Umbilical cord (tissue), 1 donor: ENCODE measurements at regions not wholly inside any gene's neighbourhood (a gene's known extent, or its start where the extent isn't known, plus 50 kb on each side); places are given as distances from the start of the nearest gene placed in this dataset.
A peak's percentile ranks its signal among the peaks of the same experiment; 100 is the strongest.
"Not testable (repeated sequence)": the region's sequence is repeated elsewhere in the genome, so short reads cannot be mapped to it uniquely, and the experiment has no call there.

ENCODE experiments used
- DNase-seq: peaks from one replicate; pipeline ENCODE4 v3.0.0-alpha.2; 2015; ENCODE audit warnings: low spot score

- DNase-seq = no peak
Observed at GRCh38 chr7:131961054-131961680, 404.7 kb upstream of the PODXL start.

GRCh38 chr7:131959106-131959812, 402.8 kb upstream of the PODXL start:
- DNase-seq = peak; percentile 20

DNA sequence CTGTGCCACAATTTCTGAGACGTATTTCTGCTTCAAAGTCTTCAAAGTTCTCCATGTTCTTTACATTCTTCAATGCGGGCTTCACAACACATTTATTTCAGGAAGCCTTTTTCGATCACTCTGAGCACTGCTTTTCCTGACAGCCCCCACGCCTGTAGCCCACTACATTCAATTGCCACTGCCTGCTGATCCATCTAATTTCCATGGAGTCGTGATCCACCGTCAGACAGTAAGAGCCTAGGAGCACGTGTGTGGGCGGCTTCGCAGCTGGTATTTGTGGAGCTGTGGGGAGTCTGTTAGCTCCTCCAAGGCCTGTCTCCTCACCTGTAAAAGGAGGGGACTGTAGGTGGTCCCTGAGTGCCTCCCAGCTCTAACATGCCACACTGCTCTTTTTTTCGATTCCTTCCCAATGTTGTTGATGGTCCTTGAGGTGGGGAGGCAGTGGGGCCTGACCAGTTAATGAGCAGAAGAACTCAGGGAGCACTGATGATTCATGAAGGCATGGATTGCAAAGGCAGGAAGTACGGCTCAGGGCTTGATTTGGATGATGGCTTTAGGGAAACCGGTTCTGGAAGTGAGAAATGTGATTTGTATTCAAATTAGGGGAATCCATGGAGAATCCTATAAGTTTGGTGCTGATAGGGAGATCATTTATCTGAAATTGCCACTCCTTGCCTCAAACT, 401.1 kb upstream of the PODXL start:
- DNase-seq = no peak

- DNase-seq = no peak
Observed at GRCh38 chr7:131956864-131957263, 400.4 kb upstream of the PODXL start.

- no peak for DNase-seq
Observed at GRCh38 chr7:131955679-131956078, 399.3 kb upstream of the PODXL start.

DNA sequence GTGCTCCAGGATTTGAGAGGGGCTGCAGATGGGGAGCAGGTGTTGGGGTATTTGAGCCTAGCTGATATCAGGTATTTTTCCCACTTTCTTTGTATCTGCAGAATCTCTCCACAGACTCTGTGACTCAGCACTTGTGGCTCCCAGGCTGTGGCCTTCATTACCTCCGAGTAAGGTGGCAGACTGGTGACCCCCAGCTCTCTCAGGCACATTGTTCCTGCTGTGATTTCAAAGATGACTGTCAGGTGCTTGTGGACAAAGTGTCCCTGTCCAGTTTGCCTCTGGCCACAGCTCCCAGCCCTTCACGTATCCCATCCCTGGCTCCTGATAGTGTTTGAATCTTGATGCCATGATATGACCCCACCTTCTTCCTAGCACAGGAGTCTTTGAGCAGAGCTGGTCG, 396.8 kb upstream of the PODXL start:
- DNase-seq = no peak

- no peak for DNase-seq
Observed at GRCh38 chr7:131952365-131952764, 395.9 kb upstream of the PODXL start.

GRCh38 chr7:131950758-131951157, 394.3 kb upstream of the PODXL start:
- DNase-seq = no peak

- DNase-seq = no peak
Observed at GRCh38 chr7:131949659-131950058, 393.2 kb upstream of the PODXL start.

- peak; percentile 75 for DNase-seq
Observed at GRCh38 chr7:131948434-131949053, 392.1 kb upstream of the PODXL start.

- no peak for DNase-seq
Observed at GRCh38 chr7:131947661-131948060, 391.2 kb upstream of the PODXL start.

DNA sequence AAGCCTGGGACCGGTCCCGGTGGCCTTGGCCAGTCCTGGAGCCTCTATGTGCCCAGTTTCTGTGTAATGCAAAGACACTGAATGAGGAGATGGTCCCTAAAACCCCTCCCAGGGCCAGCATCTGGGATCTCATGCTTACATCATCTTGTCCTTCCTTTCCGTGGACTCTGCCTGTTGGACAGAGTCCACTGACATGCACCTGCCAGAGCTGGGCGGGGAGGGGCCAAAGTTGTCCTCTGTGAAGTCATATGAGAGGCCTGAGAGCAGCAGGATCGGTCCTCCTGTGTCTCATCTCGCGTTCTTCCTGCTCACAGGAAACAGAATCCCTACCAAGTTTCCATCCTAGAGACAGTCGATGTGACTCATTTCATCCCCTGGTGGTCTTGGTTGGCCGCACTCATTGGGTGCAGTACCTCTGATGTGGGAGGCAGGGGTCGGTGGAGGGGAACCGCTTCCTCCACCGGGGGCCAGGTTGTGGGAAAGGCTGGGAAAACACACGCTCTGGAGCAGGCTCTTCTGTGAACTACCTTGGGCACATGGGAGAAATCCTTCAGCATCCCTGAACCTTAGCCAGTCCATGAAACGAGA, 389.6 kb upstream of the PODXL start:
- DNase-seq = no peak

DNA sequence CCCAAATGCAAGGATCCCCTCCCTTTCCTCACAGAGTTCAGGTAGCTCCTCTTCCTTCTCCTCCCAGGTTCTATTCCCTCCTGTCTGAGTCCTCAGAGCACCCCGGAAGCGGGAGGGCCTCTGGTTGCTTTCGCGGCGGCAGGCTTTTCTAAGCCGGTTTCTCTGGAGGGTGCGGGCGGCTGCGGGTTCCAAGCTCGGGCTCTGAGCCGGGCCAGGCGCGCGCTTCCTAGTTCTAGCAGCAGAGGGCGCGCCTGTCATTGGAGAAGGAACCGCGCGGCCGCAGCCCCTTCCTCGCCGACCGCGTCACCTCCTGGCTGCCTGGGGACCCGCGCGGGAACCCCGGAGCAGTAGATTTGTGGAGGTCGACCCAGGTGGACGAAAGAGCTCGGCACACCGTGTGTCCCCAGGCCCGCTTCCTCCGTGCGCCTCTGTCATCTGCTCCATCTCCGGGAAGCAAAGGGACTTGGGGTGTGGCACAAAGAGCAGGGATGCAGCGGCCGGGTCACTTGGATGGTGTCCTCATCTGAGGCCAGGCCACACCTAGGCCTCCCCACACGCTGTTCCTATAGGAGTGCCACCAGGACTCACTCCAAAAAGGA, 389.0 kb upstream of the PODXL start:
- DNase-seq = peak; percentile 48

- no peak for DNase-seq
Observed at GRCh38 chr7:131944556-131945069, 388.2 kb upstream of the PODXL start.

- no peak for DNase-seq
Observed at GRCh38 chr7:131943646-131944045, 387.2 kb upstream of the PODXL start.

GRCh38 chr7:131943211-131943610, 386.8 kb upstream of the PODXL start:
- DNase-seq = no peak

- DNase-seq = no peak
Observed at GRCh38 chr7:131942287-131943150, 386.1 kb upstream of the PODXL start.

- DNase-seq = no peak
Observed at GRCh38 chr7:131941291-131941690, 384.9 kb upstream of the PODXL start.

DNA sequence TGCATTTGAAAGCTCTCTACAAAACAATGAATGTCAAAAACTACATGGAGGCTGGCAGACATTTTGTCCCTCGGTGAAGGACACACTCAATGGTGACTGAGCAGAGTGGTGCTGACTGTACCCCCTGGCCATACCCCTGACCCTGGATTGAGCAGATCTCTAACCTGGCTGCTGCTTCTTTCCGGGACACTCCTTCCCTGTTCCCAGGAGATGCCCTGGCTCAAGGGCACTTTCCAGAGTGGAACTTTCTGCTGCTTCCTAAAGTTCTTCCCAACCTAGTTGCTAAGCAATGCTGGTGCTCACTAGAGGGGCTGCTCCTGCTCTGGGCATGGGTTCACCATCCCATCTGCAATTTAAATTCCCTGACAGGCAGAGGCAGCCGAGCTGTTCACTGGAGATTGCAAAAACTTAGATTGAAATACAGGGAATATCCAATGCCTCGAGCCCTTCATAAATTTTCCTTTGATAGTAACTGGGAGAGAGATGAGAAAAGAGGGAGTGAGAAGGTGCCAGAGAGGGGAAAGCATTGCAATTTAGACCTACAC, 384.3 kb upstream of the PODXL start:
- DNase-seq = no peak

GRCh38 chr7:131938788-131939187, 382.4 kb upstream of the PODXL start:
- not testable (repeated sequence) for DNase-seq
